ENCODE measurements at regions not wholly inside any gene's neighbourhood (a gene's known extent, or its start where the extent isn't known, plus 50 kb on each side); places are given as distances from the start of the nearest gene placed in this dataset.
A peak's percentile ranks its signal among the peaks of the same experiment; 100 is the strongest.

- no peak for DNase-seq (ENCODE audit: low spot score)
Observed at GRCh38 chr15:70264014-70264582, 166.4 kb upstream of the TLE3 start.

GRCh38 chr15:70262591-70263274 is 165.0 kb upstream of the TLE3 start:
- no peak for DNase-seq (ENCODE audit: low spot score)

- DNase-seq (ENCODE audit: low spot score) = no peak
Observed at GRCh38 chr15:70262171-70262570, 164.5 kb upstream of the TLE3 start.

- DNase-seq (ENCODE audit: low spot score) = no peak
Observed at GRCh38 chr15:70261083-70261482, 163.4 kb upstream of the TLE3 start.

GRCh38 chr15:70260580-70260979 is 162.9 kb upstream of the TLE3 start:
- no peak for DNase-seq (ENCODE audit: low spot score)

- no peak for DNase-seq (ENCODE audit: low spot score)
Observed at GRCh38 chr15:70259640-70260508, 162.2 kb upstream of the TLE3 start.

- peak; percentile 76 for DNase-seq (ENCODE audit: low spot score)
Observed at GRCh38 chr15:70259028-70259424, 161.3 kb upstream of the TLE3 start.

DNA sequence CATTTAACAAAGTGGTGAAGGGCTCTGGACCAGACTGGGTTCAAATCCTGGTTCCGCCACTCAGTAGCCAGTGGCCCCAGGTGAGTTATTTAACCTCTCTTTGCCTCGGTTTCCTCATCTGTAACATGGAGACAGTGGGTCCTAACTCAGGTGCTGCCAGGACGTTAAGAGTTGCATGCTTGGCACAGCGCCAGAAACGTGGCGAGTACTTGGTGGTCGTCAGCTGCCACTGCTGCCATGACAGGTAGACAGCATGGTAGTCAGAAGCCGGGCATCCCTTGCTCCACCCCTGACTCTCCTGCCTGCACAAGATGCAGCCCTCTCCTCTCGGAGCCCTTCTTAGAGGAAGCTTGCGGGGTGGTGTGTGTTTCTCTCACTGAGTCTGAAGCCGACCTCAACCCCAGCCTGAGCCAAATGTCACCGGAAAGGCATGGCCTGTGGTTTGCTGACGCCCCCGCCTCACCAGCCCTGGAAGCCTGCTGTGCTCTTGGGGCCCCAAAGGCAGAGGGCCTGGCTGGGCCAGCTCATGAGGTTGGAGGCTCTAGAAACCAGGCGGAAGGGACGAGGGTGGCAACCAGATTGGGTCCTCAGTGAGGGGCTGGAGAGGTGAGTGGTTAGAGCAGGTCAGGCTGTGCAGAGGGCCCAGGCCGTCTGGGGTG is 160.8 kb upstream of the TLE3 start:
- no peak for DNase-seq (ENCODE audit: low spot score)

DNA sequence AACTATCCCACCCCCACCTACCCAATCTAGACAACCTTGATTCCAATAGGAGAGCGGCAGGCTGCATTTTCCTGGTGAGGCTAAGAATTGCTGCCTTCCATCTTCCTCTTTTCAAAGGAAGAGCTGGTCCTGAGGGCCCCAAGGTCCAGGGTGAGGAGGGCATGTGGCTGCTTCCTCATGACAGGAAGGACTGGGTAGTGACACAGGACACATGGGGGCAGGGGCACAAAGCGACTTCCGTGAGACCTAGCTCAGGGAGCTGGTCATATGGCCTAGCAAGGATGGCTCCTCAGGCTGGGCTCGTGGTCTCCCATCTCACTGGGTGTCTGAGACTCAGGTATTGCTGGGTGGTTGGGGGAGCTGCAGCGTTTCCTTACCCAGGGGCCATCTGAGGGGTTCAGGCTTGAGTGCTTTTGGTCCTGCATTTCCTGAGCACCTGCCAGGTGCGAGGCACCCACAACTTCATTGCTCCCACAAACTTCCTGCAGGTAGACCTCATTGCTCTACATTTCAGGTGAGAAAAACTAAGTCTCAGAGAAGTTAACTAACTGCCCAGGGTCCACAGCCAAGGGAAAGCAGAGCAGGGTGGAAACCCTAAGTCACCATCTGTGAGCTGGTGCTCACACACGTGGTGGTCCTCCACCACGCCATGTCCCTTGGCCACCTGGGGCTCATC is 160.0 kb upstream of the TLE3 start:
- no peak for DNase-seq (ENCODE audit: low spot score)

- no peak for DNase-seq (ENCODE audit: low spot score)
Observed at GRCh38 chr15:70257047-70257446, 159.3 kb upstream of the TLE3 start.

DNA sequence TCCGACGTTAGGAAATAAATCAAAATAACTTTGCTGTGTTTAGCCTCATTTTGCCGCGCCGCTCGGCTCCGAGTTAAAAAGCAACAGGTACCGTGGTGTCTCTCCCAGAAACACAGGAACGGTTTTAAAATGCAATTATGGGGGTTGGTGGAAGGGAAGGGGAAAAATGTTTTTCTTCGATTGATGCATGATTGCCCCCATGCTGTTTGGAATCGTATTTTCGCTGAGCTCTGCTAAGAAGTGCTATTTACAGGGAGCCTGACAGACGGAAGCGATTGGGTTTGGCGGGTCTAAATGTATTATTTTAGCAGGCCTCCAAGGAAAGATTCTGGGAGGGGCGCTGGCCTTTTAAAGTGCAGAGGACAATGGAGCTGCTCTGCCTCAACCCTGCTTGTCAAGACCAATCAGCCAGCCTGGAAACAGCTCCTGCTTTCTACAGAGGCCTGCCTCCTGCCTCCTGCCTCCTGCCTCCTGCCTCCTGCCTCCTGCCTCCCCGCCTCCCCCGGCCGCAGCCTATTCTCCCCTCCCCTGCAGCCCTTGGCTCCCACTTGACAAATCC is 156.7 kb upstream of the TLE3 start:
- no peak for DNase-seq (ENCODE audit: low spot score)

GRCh38 chr15:70253461-70254156 is 155.9 kb upstream of the TLE3 start:
- DNase-seq (ENCODE audit: low spot score) = no peak

DNA sequence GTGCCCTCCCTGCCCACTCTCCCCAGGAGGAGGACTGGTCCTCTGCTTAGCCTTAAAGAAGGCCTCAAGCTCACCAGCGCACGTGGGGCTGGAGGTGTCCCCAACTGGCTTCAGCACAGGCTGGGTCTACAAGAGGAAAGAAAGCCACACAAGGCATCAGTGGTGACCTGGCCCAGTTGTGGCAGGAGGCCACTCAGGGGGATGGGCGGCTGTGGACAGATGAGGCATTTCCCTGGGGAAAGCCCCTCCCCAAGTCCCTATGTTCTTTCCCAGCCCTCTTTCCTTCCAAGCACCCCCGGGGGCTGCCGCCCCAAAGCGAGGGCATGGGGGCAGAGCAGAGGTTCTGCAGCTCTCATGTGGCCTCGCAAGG is 155.2 kb upstream of the TLE3 start:
- DNase-seq (ENCODE audit: low spot score) = no peak

- DNase-seq (ENCODE audit: low spot score) = no peak
Observed at GRCh38 chr15:70252056-70252950, 154.6 kb upstream of the TLE3 start.

DNA sequence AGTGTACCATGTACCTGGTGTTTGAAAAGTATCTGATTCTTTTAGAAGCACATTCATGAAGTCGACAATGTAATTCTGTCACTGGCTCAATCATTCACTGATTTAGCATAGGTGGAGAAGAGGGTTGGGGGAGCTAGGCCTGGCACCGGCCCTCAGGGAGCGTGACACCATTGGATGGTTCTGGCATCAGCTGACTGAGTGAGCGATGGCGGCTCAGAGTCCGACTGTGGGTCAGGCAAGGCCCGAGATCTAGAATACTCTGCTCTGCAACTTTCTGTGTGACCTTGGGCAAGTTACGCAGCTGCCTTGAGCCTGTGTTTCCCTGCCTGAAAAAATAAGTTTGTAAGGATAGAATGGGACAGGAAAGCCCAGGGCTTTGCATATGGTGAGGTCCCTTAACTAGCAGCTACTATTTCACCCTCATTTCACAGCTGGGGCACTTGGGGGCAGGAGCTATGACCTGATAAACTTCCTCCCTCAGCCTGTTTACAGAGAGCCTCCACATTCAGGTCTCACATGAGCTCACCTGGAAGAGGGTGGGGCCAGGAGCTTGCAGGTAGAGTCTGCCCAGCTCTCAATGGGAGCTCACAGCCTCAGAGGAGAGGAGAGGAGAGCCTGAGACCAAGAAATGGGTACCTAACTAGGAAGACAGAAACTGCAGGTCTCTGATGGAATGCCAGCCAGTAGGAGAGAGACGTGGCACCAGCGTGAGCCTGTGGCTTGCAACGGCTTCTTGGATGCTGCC is 153.7 kb upstream of the TLE3 start:
- no peak for DNase-seq (ENCODE audit: low spot score)

GRCh38 chr15:70250208-70251201 is 152.8 kb upstream of the TLE3 start:
- no peak for DNase-seq (ENCODE audit: low spot score)

GRCh38 chr15:70249616-70250015 is 151.9 kb upstream of the TLE3 start:
- no peak for DNase-seq (ENCODE audit: low spot score)
